GM21723 (cell line): ENCODE measurements at regions not wholly inside any gene's neighbourhood (a gene's known extent, or its start where the extent isn't known, plus 50 kb on each side); places are given as distances from the start of the nearest gene placed in this dataset.
"Not testable (repeated sequence)": the region's sequence is repeated elsewhere in the genome, so short reads cannot be mapped to it uniquely, and the experiment has no call there.

Experiments
- ATAC-seq: cut with Tn5 transposase; IDR thresholded peaks from one replicate; pipeline ENCODE4 v1.9.1; 2021; ENCODE audit warnings: mild to moderate bottlenecking, moderate library complexity; ENCODE audit not compliant: unreplicated experiment

DNA sequence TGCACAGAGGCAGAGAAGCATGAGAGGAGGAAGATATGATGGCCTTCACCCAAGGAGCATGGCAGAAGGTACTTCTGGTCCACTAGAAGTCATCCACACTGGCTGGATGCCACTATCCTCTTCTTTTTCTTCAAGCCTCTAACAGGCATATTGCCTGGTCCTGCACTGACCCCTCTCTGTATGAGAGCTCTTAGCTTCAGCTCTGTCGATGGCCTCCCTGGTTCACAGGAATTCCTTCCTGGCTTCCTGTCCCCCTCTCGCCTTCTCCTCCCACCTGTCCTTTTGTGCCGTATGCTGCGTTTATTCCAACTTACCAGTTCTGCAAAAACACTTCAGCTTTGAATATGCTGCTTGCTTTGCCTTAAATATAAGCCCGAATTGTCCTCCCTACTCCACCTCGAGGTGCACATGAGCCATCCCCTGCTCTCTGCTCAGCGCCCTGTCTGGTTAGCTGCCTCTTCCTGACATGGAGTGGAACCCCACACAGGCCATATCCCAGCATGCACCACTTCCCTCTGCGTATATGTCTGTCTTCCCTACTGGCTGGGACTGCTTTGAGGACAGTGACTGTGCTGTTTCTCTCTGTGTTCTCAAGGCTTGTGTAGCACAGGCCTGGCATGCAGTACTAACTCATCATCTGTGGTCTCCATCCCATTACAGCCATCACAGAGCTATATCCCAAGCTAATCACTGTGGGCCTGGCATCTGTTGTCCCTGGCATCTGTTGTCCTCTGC, 474.9 kb downstream of the EIPR1 start:
- ATAC-seq, result no peak

DNA sequence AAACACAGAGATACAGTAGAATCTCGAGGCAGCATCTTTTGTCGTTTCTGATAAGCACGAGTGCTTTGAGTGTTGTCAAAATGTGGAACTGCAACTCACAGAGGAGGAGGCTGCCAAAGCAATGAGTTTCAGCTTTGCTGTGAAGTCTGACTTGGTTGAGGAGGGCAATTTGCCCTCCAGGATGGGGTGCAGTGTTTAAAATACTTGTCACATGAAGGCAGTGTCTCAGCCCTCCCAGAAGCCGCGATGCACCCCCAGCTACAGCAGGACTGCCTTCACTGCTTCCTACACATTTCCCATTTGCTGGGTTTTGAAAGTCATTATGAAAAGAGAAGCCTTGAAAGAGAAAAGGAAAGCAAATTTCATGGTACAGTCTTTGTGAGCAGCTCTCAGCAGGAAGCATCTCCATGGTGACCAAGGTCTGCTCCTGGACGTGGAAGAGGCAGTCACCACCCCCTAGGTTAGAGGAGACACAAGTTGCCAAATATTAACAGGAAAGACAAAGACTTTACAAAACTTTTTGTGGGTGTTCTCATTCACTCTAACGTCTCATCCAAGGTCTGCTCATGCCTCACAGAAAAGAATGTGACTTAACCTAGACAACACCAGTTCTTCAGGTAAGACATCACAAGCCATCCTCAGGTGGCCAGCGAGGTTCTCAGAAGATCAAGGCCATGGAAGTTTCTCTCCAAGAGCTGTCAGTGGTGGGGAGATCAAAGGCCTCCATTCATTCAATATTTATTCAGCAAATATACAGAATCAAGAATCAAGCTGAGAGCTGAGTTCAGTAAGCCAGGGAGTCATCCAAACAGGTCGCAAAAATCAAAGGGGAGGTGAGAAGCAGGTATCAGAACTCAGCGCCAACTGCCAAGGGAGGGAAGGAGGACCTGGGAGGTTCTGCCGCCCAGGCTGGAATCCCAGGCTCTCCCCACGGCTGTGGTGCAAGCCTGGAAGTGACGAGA, 476.0 kb downstream of the EIPR1 start:
- peak; percentile 88 for ATAC-seq

DNA sequence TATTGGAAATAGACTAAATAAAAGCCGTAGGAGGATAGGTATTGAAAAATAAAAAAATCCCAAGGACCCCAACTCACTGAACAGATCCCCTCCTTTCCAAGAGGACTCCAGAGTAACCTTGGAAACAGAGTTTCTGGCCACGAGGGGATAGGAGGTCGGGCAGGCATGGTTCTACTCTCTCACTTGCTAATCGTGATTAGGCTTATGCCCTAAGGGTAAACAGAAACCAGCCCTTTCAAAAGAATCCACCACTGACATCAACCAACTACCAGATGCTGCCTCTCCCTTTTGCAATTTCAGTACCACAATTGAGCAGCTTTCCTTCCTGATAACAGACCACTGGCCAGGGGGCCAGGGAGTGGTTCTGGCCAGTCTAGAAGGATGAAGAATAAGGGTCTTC, 477.8 kb downstream of the EIPR1 start:
- ATAC-seq, result no peak

DNA sequence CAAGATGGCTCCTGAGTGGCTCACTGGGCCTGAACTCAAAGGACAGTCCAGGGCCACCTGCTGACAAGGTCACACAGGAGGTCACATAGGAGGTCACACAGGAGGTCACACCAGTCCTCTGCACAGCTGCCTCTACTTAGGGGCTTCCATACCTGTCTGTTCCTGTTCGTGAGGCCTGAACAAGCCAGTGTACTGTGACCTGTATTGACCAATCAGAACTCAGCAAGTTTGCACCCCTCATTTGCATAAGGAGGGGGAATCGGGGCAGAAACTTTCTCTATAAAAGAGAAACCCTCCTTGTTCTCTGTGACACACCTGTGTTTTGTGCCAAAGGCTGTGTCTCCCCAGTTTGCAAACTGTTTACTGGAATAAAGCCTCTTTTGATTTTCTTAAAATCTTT, 478.9 kb downstream of the EIPR1 start:
- no peak for ATAC-seq

DNA sequence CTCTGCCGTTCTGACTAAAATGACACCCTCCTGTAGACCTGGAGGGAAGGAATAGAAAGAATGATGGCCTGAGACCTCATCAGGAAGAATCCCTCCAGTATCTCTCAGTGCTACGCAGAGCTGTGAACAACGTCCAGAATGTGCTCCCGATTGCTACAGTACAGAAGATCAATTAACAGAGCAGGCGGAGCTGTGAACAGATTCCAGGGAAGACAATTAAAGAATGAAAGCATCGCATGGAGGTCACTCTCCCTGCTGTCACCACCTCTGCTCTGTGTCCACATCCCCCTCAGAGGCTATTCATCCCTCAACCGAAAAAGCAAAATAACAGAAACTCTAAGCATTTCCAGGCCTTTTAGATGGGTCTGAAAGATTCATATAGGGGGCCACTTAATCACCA, 481.0 kb downstream of the EIPR1 start:
- ATAC-seq, result no peak

DNA sequence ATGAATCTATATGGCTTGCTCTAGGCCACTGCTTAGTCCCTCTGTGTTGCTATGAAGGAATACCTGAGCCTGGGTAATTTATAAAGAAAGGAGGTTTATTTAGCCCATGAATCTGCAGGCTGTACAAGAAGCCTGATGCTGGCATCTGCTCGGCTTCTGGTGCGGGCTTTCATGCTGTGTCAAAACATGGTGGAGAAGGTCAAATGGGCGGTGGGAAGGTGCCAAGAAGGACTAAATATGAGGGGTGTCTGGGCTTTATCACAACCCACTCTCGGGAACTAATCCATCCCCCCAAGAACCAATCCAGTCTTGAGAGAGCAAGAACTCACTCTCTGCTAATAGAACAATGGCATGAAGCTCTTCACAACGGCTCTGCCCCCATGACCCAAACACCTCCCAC, 481.6 kb downstream of the EIPR1 start:
- no peak for ATAC-seq

DNA sequence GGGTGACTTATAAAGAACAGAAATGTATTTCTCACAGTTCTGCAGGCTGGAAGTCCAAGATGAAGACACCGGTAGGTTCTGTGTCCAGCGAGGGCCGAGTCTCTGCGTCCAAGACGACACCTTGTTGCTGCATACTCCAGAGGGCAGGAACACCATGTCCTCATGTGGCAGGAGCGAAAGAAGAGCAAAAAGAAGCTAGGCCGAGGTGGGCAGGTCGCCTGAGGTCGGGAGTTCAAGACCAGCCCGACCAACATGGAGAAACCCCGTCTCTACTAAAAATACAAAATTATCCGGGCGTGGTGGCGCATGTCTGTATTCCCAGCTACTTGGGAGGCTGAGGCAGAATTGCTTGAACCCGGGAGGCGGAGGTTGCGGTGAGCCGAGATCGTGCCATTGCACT, 483.6 kb downstream of the EIPR1 start:
- ATAC-seq, result not testable (repeated sequence)

DNA sequence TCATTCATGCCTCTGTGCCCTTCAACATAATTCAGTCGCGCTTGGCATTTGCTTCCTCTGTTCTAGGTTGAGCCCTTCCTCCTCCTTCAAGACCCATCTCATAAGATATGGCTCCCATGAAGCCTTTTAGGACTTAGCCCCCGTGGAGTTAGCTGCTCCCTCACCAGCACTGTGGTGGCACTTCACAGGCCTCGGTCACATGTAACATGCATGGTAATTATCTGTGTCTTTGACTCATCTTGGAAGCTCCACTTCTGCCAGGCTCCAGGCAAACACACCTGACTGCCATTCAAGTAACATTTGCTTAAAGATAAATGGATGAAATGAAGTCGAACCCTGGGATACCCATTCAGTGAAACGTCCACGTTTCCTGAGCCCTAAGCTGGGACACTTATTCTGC, 484.7 kb downstream of the EIPR1 start:
- ATAC-seq, result no peak

DNA sequence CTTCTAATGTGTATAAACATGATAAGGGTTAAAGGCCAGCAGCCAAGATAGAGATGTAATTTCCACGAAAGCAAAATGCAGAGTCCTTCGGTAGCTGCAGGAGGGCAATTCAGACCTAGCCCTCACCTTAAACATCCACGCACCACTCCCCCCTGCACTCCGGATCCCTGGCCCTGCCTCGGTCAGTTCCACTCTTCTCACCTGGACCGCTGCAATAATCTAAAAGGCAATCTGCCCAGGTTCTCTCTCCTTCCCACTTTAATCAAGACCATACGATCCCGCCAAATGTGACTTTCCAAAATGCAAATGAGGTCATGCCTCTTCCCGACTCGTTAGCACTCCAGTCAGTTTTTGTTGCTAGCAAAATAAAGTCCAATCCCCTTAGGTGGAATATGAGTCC, 485.2 kb downstream of the EIPR1 start:
- no peak for ATAC-seq

DNA sequence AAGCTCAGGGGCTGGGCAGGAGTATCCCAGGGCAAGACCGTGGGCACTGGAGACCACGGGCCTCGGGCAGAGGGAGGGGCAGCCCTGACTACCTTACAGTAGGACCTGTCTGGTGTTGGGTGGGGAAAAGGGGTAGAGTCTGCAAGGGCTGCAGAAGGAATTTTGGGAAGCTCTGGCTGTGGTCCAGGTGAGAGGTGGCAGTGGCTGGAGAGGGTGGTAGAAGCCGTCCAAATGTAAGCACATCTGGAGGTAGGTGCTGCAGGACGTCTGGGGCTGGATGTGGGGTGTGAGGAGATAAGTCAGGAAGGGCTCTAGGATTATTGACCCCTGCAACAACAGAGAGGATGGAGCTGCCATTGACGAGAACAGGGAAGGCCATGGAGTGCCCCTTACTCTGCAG, 486.7 kb downstream of the EIPR1 start:
- ATAC-seq, result no peak

DNA sequence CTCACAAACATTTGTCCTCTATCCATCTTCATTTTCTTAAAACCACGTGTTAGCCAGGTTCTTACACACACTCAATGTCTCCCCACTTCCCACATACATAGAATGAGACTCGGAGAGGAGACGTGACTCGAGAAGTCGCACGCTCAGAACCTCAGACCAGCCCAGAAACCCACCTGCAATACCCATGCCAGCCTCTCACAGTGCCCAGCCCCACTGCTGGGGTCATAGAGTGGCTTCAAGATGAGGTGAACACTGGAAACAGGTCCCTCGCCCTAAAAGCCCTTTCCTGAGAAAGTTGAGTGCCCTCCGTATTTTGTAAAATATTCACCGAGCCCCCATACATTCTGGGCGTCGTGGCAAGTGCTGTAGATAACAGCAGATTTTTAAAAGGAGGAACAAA, 487.4 kb downstream of the EIPR1 start:
- no peak for ATAC-seq

DNA sequence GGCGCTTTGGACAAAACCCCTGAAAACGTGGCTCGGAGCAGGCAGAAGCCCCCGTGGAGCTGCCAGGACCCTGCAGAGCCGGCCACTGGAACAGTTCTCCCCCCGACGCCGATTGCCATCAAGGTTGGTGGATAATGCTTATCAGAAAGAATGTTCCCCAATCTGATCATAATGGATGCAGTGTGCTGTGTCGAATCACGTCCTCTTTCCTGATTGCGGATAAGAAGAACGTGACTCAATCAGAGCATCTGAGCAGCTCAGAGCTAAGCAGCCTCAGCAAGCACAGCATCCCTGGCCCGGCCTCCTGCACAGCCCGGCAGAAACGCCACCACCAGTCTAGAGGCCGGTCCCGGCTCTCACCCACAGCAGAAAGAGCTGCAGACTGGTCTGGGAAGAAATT, 488.0 kb downstream of the EIPR1 start:
- no peak for ATAC-seq

DNA sequence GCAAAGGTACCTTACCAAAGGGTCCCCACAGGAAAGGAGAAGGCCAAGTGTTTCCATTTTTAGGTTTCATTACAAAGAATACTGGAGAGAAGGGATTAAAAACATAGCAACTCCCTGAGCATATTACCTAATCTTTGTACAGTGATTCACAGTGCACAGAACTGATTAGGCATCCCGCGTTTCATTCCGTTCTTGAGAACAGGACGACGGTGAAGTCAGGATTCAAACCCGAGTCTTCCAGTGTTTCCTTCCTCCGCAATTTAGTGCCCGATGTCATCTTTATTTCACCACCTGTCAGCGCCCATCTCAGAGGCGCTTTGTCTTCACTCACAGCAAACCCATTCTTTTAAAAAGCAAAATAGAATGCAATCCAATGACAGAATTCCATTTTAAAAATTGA, 488.5 kb downstream of the EIPR1 start:
- ATAC-seq, result no peak

DNA sequence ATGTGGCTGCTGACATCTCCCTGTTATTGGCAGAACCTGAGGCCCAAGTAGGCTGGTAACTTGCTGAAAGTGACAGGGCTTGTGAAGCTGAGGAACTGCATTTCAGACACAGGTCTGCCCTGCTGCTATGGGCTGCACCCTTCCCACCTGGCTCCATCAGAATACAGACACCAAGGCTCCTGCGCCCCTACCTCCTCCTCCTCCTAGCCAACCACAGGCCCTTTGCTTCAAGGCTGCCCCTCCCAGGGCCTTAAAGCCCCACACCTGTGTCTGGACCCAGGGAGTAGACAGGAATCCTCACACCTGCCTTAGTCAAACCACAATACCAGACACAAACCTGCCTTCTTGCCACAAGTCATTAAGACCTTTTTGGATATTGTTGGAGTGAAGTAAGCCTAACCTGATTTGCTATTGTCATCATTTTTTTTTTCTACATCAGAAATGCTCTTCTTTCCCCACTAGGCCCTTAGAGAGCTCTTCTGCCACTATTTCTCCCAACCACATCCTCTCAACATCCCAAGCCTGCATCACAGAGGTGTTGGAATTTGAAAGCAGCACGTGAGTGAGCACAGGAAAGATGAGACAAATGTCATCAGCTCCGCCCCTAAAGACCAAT, 489.7 kb downstream of the EIPR1 start:
- ATAC-seq, result no peak

DNA sequence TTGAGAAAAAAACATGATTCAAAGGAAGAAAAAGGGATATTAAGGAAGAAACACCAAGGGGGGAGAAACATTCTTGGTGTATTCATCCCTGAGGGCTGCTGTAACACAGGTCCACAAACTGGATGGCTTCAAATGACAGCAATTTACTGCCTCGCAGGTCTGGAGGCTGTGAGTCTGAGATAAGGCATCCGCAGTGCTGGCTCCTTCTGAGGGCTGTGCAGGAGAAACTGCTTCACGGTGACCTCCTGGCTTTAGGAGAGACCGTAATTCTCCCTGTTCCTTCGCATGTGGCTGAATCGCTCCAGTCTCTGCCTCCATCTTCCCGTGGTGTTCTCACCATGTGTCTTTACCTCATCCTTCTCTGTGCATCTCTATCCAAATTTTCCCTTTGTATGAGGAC, 490.7 kb downstream of the EIPR1 start:
- no peak for ATAC-seq

DNA sequence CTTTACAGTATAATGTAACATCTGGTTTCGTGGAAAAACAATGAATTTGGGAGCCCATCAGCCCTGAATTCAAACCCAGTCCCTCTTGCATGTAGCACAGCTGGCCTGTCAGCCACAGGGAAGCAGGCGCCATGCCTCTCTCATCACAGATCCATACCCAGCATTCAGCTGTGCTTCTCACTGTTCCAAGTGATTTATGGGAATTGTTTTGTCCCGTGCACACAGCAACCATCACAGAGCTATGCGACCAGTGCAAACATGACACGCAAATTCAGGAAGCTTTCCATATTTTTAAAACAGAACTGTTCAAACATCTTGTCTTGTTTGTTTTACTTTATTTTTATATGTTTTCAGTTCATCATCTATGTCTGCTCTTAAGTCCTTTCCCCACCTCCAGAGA, 496.1 kb downstream of the EIPR1 start:
- no peak for ATAC-seq

DNA sequence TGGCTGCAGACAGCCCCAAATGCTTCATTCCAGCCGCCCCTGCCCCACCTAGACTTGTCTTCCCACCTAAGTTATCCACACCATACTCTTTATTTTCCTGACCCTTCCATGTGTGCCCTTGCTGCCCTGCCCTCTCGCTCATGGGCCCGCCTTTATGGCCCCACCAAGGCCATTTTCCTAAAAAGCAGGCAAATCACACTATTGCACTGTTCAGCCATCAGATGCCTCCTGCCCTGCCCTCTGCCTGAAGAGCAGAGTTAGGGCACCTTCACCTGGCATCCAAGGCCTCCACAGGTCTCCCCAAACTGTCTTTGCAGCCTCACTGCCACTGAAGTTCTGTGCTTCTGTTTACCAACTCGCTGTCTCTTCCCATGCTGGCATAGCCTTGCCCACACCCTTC, 496.7 kb downstream of the EIPR1 start:
- no peak for ATAC-seq

DNA sequence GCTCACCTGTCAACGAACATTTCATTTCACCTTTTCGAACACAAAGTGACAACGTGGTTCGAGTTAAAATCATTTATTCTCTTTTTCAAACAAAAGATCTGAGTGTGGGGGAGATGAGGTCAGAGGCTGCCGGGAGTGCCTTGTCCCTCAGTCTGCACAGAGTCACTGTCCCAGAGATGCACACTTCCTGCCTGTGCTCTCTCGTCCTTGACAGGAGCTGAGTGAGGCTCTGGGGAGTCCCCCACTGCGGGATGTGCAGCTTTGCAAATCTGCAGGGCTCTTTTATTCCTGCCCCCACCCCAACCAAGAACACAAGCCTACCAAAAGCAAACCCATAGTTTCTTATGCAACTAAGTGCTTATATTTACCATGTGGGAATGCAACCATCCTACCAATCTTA, 497.8 kb downstream of the EIPR1 start:
- ATAC-seq, result peak; percentile 99

DNA sequence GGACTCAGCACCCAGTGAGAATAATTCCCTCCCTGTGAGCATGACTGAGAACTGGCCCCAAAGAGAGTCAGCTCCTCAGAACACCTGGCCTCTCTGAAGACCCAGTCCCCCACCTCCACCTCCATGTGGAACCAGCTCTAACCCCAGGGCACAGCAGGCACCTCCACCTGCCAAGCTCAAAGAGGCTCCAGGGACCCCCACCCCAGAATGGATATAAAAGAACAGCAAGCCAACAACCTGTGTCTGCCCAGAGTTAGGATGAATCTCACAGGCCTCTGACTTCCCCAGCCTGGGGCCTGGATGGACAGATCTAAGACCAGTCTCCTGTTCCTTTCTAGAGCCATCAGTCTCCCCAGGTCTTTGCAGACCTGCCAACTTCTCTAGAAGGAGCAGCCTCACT, 498.5 kb downstream of the EIPR1 start:
- ATAC-seq, result peak; percentile 4

DNA sequence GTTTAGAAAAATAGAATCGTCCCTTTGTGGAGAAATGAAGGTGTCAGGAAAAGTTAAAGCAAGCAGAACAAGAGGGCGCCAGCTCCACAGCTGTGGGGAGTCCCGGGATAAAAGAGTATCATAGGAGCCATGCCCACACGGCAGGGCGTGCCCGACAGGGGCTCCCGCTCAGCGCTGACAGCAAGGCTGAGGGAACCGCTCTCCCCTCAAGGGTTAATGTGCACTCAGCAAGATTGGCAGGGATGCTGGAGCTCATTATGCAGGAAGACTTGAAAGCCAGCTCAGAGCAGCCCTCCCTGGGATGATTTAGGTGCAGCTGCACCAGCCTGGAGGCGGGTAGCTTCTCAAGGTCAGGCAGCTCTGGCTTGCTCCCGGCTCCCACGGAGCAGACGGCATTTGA, 500.2 kb downstream of the EIPR1 start:
- no peak for ATAC-seq

DNA sequence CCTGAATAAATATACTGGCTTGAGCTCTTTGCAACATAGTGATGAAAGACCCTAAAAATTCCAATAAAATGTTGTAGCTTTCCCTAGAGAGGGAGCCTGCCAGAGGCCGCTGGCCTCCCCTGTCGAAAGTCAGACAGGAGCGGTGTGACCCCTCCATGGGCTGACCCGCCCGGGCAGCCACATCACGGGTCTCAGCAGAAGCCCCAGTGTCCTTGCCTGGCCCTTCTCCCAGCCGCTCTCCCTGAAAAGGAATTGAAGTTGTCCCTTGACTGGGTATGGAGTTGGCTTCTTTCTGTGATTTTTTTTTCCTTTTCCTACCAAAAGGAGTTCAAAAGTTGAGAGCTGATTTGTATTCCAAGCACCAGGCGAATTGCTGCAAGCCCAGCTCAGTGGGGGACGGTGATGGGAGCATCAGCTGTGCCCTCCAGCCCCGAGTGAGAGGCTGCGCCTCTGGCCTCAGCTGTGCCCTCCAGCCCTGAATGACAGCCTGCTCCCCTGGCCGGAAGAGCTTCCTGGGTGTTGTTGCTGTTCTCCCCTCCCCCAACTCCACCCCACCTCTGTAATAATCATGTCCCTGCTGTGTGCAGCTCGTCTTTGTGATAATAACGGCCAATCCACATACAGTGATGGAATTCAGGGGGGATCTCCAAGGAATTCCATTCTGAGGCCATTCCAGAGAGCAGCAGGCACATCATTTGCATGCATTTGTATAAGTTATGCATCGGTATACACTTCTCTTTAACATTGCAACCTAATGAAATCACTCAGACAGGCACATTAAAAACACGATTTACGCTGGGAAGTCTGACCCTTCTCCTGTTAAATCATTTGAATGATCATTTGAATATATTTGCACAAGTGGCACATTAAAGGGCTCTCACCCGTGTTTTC, 501.0 kb downstream of the EIPR1 start:
- ATAC-seq, result no peak
